Right lobe of liver (tissue), 4 donors: ENCODE measurements at regions not wholly inside any gene's neighbourhood (a gene's known extent, or its start where the extent isn't known, plus 50 kb on each side); places are given as distances from the start of the nearest gene placed in this dataset.

Source experiments
- POLR2A ChIP-seq: fragments of 450-650 bp; IDR thresholded peaks from one replicate; pipeline ENCODE4 v1.6.1; 2017; ENCODE audit warnings: antibody characterized with exemption, mild to moderate bottlenecking
- TF ChIP-seq, protein P1 (sequence below), 4 donors: fragments of 200-600 bp in 3 of 4; fragments of 450-650 bp in 1 of 4; IDR thresholded peaks; one replicate each; pipeline versions ENCODE4 v1.5.1 to v1.8.0; 2016 to 2022; ENCODE audit warnings: antibody characterized with exemption in 4 of 4, mild to moderate bottlenecking in 2 of 4
- donor health status: DM: no; HTN: no; CAD: no.
- donor health status: DM: no; HTN: no; CAD: no.
- donor health status: DM: no; HTN: yes; CAD: no.

DNA sequence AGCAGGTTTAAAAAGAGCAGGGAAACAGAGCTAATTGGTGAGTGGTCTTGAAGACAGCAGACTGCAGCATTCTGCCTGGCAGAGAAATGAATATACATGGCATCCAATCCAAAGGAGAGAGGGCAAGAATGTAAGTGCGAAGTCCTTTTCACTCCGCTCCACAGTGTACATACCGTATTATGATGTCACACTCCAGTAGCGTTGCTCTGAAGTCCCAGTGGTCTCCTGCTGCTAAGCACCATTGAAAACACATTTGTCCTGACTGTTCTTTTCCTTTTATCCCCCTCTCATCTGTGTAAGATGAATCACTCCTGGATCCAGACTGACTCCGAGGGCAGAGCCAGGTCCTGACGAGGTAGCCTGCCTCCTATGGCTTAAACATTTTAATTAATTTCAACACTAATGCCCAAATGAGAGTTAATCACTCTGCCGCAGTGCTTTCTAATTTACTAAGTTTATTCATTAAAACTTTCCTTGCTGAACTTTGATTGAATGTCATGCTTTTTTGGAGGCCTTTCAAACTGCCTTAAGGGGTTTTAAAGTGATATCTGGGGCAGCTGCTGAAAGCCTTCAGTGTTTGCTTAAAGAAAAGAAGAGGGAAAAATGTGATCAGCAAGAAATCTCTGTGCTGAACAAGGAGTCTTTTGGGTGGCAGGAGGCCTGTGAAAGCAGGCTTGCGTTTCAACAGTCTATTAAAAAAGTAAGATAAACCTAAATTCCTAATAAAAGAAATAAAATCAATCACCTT lies 227.2 kb downstream of the ATG4C start:
- TF ChIP-seq, protein P1, sequence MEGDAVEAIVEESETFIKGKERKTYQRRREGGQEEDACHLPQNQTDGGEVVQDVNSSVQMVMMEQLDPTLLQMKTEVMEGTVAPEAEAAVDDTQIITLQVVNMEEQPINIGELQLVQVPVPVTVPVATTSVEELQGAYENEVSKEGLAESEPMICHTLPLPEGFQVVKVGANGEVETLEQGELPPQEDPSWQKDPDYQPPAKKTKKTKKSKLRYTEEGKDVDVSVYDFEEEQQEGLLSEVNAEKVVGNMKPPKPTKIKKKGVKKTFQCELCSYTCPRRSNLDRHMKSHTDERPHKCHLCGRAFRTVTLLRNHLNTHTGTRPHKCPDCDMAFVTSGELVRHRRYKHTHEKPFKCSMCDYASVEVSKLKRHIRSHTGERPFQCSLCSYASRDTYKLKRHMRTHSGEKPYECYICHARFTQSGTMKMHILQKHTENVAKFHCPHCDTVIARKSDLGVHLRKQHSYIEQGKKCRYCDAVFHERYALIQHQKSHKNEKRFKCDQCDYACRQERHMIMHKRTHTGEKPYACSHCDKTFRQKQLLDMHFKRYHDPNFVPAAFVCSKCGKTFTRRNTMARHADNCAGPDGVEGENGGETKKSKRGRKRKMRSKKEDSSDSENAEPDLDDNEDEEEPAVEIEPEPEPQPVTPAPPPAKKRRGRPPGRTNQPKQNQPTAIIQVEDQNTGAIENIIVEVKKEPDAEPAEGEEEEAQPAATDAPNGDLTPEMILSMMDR (IDR thresholded peaks at IDR 0.05) = no peak
- TF ChIP-seq POLR2A = no peak
